Ovary (tissue), 3 donors: ENCODE measurements at regions not wholly inside any gene's neighbourhood (a gene's known extent, or its start where the extent isn't known, plus 50 kb on each side); places are given as distances from the start of the nearest gene placed in this dataset.

Experiments
- POLR2A ChIP-seq: fragments of 450-650 bp; IDR thresholded peaks from one replicate; pipeline ENCODE4 v1.6.1; 2017; ENCODE audit warnings: antibody characterized with exemption, mild to moderate bottlenecking, moderate library complexity
- TF ChIP-seq, protein P1 (sequence below), 3 donors: fragments of 450-650 bp in 2 of 3; fragments of 200-600 bp in 1 of 3; IDR thresholded peaks; one replicate each; pipeline versions ENCODE4 v1.5.1 to v1.8.0; 2016 to 2022; ENCODE audit warnings: antibody characterized with exemption in 3 of 3, mild to moderate bottlenecking in 1 of 3
- donor health status: DM: no; HTN: no; CAD: no.

DNA sequence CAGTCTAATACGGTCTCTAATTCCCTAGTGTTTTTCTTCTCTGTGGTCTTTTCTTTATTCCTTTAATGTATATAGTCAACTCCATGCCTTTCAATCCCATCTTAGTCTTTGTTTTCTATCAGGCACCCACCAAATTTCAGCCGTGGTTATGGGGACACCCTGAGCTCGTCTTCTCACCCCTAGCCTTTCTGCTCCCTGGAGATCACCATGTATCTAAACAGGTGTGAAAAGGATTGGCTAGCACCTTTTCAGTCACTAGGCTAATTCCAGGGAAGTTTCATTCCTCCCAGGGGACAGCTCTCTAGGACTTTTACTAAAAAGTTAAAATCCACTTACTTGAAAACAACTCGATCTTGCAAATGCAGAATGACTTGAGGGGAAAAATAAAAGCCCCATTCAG is 291.3 kb downstream of the ETNK1 start:
- no peak for TF ChIP-seq POLR2A
- TF ChIP-seq, protein P1, sequence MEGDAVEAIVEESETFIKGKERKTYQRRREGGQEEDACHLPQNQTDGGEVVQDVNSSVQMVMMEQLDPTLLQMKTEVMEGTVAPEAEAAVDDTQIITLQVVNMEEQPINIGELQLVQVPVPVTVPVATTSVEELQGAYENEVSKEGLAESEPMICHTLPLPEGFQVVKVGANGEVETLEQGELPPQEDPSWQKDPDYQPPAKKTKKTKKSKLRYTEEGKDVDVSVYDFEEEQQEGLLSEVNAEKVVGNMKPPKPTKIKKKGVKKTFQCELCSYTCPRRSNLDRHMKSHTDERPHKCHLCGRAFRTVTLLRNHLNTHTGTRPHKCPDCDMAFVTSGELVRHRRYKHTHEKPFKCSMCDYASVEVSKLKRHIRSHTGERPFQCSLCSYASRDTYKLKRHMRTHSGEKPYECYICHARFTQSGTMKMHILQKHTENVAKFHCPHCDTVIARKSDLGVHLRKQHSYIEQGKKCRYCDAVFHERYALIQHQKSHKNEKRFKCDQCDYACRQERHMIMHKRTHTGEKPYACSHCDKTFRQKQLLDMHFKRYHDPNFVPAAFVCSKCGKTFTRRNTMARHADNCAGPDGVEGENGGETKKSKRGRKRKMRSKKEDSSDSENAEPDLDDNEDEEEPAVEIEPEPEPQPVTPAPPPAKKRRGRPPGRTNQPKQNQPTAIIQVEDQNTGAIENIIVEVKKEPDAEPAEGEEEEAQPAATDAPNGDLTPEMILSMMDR (IDR thresholded peaks at IDR 0.05), result no peak
